ENCODE measurements at regions not wholly inside any gene's neighbourhood (a gene's known extent, or its start where the extent isn't known, plus 50 kb on each side); places are given as distances from the start of the nearest gene placed in this dataset.

- DNase-seq (ENCODE audit: low read depth, low spot score), result no peak
These were observed 353.6 kb upstream of the RGMB start for GRCh38 chr5:98419825-98420224.

DNA sequence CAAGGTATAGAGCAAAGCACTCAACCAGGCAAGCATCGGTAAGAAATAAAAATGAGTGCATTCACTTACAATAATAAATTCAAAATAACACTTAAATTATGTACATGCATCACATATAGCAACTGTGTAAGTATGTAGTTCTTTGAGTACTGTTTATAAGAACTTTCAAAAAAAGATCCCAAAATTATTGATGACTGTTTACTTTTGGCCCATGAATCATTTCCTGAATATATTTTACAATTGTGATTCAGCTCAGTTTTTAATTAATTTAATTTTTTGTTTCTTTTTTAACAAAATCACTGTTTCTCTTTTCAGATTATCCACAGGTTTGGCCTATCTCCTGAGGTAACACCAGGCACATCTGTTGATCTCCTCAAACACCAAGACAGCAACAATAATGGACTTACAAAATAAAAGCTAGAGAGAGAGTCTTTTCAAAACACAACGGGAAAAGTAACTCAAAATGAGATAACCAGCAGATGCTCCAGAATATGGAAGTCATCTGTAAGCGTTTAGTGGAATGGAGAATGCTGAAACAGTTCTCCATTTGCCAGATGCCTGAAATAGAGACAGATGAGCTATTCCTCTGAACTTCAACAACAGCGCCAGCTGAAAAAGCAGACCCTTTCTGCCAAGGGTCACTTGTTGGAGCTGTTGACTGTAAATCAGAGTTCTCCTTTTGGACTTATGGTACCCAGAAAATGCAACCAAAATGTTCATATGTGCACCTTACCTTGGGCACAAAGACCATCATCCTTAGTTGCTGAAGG is 348.6 kb upstream of the RGMB start:
- DNase-seq (ENCODE audit: low read depth, low spot score), result no peak

DNA sequence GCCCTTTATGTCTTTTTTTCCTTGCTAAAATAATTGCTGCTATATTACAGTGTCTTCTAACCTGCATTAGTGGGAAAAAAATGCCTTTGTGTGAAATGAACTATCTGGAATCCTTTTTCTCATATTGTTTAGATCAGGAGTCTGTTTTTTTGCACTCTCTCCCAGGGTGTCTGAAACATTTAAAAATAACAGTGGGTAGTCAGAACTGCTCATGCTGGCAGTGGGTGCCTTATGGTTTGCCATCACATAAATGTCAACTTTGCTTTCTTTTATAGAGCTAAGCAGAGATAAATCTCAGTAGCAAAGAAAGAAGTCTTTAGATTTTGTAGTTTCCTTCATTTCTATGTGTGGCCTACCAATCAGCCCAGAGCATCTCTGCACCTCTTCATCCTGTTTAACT is 347.8 kb upstream of the RGMB start:
- no peak for DNase-seq (ENCODE audit: low read depth, low spot score)

DNA sequence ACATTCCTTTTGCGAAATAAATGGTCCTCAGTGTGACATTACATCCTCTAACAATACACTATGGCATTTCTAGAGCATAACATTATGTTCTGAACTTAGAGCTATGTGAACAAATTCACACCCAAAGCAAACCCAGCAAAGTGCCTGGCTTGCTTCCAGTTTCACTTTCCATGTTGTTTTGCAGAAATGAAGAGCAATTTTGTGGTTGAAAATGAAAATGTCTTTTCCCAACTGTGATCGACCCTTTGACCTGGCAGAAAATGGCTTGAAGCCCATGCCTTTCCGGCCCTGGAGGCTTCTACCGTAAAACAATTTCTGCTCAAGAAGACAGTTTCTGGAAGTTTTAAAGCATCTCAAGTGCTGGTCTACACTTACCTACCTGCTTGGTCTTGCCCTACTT is 344.7 kb upstream of the RGMB start:
- DNase-seq (ENCODE audit: low read depth, low spot score), result no peak

GRCh38 chr5:98432378-98432777 is 341.1 kb upstream of the RGMB start:
- no peak for DNase-seq (ENCODE audit: low read depth, low spot score)

DNA sequence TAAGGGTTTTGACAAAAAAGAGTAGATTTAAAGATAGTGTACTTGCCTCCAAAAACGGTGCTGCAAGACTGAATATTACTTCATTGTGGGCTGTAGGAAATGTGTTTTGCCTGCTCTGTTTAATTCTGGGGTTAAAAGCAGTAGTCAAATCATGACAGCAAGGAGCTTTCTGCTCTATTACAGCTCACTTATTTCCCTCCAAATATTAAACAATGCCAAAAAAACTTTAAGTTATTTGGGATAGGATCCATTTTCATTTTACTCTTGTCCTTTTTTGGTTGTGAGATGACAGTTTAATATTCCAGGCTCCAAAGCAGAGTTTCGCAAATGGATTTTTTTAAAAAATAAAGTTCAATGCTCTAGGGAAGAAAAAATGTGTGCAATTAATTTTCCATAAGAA is 340.4 kb upstream of the RGMB start:
- no peak for DNase-seq (ENCODE audit: low read depth, low spot score)

DNA sequence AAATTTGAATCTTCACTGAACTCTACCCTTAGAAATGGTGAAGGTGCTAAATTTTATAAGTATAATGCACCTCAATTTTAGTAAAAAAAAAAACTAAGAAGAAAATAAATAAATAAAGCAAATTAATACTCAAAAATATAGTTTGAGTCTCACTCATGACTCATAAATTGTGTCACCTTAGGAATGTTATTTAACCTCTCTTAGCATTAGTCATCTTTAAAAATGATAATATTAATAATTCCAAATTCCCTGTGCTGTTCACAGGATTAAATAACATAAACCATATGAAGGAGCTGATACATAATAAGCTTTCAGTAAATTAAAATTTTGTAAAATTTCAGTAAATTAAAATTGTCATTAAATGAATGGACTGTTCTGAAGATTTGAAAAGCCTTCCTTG is 339.8 kb upstream of the RGMB start:
- DNase-seq (ENCODE audit: low read depth, low spot score), result no peak

- no peak for DNase-seq (ENCODE audit: low read depth, low spot score)
These were observed 336.8 kb upstream of the RGMB start for GRCh38 chr5:98436667-98437066.

DNA sequence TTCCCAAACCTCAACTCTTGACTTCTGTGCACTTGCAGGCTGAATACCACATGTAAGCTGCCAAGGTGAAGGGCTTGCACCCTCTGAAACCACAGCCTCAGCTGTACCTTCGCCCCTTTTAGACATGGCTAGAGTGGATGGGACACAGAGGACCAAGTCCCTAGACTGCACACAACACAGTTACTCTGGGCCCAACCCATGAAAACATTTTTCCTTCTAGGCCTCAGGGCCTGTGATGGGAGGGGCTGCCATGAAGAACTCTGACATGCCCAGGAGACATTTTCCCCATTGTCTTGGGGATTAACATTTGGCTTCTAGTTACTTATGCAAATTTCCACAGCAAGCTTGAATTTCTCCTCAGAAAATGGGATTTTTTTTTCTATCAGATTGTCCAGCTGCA is 331.0 kb upstream of the RGMB start:
- DNase-seq (ENCODE audit: low read depth, low spot score), result no peak

- no peak for DNase-seq (ENCODE audit: low read depth, low spot score)
These were observed 329.6 kb upstream of the RGMB start for GRCh38 chr5:98443881-98444280.

DNA sequence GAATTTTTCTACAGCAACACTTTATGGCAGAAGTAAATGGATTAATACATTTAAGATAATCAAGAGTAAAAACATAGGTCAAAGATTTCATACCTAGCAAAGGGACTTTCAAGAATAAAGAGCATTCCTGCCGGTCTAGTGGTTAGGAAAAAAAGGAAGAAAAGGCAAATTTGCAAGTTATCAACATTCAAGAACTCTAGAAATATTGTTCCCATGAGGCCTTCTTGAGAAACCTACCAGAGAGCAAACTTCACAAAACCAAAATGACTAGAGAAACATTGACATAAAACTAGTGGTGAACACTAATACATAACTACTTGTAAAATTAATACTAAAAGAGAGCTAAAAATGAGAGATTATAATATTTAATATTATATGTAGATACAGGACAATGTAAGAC is 320.2 kb upstream of the RGMB start:
- DNase-seq (ENCODE audit: low read depth, low spot score), result no peak

- no peak for DNase-seq (ENCODE audit: low read depth, low spot score)
These were observed 319.1 kb upstream of the RGMB start for GRCh38 chr5:98454407-98454806.

- peak; percentile 64 for DNase-seq (ENCODE audit: low read depth, low spot score)
These were observed 318.6 kb upstream of the RGMB start for GRCh38 chr5:98454904-98455303.

DNA sequence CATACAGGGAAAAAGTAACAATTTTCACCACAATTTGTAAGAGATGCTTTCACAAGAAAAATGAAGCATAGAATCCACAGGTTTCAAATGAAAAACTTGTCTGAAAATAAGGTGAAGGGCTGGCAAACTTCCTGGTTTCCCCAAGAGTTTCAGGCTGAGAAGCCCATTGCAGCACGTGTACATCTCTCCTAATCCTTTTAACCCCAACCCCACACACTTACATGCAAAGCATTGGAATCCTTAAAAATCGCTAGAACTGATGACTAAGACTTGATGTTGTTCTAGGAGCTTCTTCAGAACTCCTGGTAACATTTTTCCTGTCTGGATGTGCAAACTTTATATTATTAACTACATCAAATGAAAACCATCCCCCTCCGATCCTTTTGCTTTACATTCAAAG is 317.8 kb upstream of the RGMB start:
- DNase-seq (ENCODE audit: low read depth, low spot score), result no peak

DNA sequence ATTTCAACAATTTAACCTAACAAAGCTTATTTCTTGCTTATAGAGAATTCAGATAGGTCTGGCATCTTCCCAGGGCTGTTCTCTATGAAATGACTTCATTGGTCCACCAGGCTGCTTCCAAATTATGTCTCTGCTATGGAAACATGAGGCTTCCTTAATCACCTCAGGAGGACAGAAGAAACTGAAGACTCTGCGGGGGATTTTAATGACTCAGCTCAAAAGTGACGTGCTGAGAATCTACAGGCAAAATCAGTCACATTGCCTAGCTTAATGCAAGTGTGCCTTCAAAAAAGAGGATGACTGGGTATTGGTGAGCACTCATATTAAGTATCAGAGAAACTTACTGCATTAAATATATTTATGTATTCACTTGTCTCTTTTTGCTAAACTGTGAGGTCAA is 315.5 kb upstream of the RGMB start:
- DNase-seq (ENCODE audit: low read depth, low spot score), result no peak

- DNase-seq (ENCODE audit: low read depth, low spot score), result no peak
These were observed 314.7 kb upstream of the RGMB start for GRCh38 chr5:98458726-98459125.

DNA sequence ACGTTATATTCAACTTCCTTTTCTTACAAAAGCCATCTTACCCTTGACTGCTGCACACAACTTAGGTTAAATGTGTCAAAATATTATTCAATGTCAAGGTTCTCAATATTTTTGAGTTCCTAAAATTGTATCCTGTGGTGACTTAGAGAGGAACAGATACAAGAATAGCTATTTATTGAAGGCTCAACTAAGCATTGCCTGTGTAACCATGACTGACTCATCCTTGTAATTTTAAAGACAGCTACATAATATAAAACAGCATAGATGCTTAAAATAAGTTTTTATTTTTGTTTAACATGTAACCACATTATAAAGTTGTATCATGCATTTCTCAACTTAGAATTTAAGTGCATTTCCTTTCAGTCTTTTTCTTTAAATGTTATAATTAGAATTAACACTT is 312.9 kb upstream of the RGMB start:
- no peak for DNase-seq (ENCODE audit: low read depth, low spot score)

DNA sequence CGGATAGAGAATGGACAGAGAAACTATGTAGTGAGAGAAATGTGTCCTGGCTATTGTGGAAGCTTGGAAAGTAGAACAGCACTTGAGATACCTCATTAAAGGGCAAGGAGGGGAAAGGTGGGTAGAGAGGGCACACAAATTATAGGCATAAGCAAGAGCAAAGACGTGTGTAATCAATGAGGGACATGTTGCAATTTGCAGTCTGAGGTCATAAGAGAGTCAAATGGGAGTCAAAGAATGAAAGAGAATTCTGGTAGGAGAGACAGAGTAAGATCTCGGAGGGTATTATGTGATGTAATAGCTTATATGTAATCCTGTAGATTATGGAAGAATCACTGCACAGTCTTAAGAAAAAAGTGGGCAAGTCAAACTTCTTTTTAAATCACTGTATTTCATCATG is 312.0 kb upstream of the RGMB start:
- DNase-seq (ENCODE audit: low read depth, low spot score), result no peak

GRCh38 chr5:98463222-98463621 is 310.2 kb upstream of the RGMB start:
- DNase-seq (ENCODE audit: low read depth, low spot score), result no peak

- DNase-seq (ENCODE audit: low read depth, low spot score), result no peak
These were observed 309.8 kb upstream of the RGMB start for GRCh38 chr5:98463676-98464075.

DNA sequence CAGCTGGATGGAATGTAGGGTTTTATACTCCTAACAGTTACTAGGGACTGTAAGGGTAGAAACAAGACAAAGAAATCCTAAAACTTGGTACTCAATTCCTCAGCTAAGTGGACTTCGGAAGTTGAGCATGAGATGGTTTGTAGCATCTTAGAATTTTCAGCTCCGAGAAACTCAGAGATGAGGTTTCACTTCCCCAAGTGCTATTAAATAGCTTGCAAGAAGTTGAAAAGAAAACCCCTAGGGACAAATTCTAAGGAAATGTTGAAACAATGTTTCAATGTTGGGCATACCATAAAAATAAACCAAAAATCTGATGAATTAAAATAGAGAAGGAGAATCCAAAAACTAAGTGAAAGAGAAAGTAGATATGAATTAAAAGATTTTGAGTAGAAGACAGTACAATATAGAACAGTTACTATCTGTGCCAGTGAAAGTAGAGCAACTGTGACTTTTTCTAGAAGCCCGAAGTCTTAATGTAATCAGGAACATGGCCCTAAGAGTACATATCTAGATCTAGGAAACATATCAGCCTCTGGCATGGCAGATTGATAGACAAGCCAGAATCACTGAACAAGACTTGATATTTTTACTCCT is 308.6 kb upstream of the RGMB start:
- DNase-seq (ENCODE audit: low read depth, low spot score), result no peak

GRCh38 chr5:98468188-98468869 is 305.1 kb upstream of the RGMB start:
- peak; percentile 19 for DNase-seq (ENCODE audit: low read depth, low spot score)

- DNase-seq (ENCODE audit: low read depth, low spot score), result no peak
These were observed 302.7 kb upstream of the RGMB start for GRCh38 chr5:98470747-98471146.

Measured in pulmonary artery endothelial cell (primary cell).